Ovary (tissue), 3 donors: ENCODE measurements at regions not wholly inside any gene's neighbourhood (a gene's known extent, or its start where the extent isn't known, plus 50 kb on each side); places are given as distances from the start of the nearest gene placed in this dataset.

Experiments
- EP300 ChIP-seq: sonication (generic); formaldehyde crosslinking; IDR thresholded peaks from one replicate; pipeline ENCODE4 v1.6.1; 2017; ENCODE audit warnings: antibody characterized with exemption
- POLR2A ChIP-seq: fragments of 450-650 bp; IDR thresholded peaks from one replicate; pipeline ENCODE4 v1.6.1; 2017; ENCODE audit warnings: antibody characterized with exemption, mild to moderate bottlenecking, moderate library complexity
- TF ChIP-seq, protein P1 (sequence below), 3 donors: fragments of 450-650 bp in 2 of 3; fragments of 200-600 bp in 1 of 3; IDR thresholded peaks; one replicate each; pipeline versions ENCODE4 v1.5.1 to v1.8.0; 2016 to 2022; ENCODE audit warnings: antibody characterized with exemption in 3 of 3, mild to moderate bottlenecking in 1 of 3
- donor health status: DM: no; HTN: no; CAD: no.

- TF ChIP-seq, protein P1, sequence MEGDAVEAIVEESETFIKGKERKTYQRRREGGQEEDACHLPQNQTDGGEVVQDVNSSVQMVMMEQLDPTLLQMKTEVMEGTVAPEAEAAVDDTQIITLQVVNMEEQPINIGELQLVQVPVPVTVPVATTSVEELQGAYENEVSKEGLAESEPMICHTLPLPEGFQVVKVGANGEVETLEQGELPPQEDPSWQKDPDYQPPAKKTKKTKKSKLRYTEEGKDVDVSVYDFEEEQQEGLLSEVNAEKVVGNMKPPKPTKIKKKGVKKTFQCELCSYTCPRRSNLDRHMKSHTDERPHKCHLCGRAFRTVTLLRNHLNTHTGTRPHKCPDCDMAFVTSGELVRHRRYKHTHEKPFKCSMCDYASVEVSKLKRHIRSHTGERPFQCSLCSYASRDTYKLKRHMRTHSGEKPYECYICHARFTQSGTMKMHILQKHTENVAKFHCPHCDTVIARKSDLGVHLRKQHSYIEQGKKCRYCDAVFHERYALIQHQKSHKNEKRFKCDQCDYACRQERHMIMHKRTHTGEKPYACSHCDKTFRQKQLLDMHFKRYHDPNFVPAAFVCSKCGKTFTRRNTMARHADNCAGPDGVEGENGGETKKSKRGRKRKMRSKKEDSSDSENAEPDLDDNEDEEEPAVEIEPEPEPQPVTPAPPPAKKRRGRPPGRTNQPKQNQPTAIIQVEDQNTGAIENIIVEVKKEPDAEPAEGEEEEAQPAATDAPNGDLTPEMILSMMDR (IDR thresholded peaks at IDR 0.05), result no peak
- TF ChIP-seq POLR2A (no peak), EP300 (no peak)
These were observed 157.7 kb upstream of the COL1A2 start for GRCh38 chr7:94236960-94237359.
